Fibroblast of mammary gland (primary cell): ENCODE measurements at regions not wholly inside any gene's neighbourhood (a gene's known extent, or its start where the extent isn't known, plus 50 kb on each side); places are given as distances from the start of the nearest gene placed in this dataset.

Source experiments
- DNase-seq: peaks from one replicate; pipeline ENCODE4 v3.0.0-alpha.2; 2010; ENCODE audit warnings: low read depth
- H3K4me3 ChIP-seq: 2 replicates; pipeline ENCODE4 v1.5.1; 2011; ENCODE audit warnings: low read depth, mild to moderate bottlenecking, low read length, moderate library complexity; ENCODE audit not compliant: control insufficient read depth
- CTCF ChIP-seq: conservative IDR thresholded peaks from 2 replicates; pipeline ENCODE4 v1.5.1; 2011; ENCODE audit warnings: low read depth, low read length, inconsistent platforms; ENCODE audit not compliant: control insufficient read depth, insufficient read depth

GRCh38 chr20:23287354-23288190 is 63.0 kb upstream of the NXT1 start:
- no peak for DNase-seq
- no peak overlapping the region for H3K4me3 ChIP-seq
- no peak for TF ChIP-seq CTCF

DNA sequence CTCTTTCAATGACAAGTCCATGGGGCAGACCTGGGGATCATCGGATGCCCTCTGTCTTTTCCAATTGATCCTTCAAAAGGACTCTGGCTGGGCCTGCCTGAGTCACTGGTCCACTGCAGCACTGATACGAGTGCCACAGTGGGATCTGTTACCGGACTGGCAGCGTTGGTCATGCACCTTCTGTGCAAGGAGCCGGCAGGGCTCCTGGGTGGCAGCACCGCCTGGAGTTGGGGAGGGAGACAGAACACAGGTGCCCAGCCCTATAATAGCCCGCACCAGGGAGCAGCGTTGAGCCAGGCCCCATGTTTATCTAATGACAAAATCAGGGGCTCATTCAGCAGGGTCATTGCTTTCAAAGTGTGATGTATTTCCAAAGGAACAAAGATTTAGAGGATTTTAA is 64.2 kb upstream of the NXT1 start:
- no peak overlapping the region for H3K4me3 ChIP-seq
- no peak for TF ChIP-seq CTCF
- DNase-seq, result no peak

DNA sequence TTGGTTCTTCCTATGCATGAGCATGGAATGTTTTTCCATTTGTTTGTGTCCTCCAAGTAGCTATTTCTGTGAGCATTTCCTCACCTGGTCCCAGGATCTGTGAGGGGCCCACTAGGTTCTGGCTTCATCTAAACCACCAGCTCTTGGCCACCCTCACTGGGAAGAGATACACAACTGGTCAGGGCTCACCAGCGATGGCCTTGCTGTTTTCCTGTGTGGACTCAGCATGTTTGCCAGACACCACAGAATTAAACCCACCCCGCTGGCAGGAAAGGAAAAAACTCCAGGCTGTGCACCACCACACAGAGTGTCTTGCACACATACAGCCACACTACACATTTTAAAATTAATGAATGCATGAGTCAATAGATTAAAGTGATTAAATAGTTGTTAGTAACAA is 65.1 kb upstream of the NXT1 start:
- no peak for DNase-seq
- TF ChIP-seq CTCF, result no peak
- H3K4me3 ChIP-seq, result no peak overlapping the region

- H3K4me3 ChIP-seq, result no peak overlapping the region
- no peak for TF ChIP-seq CTCF
Measured at GRCh38 chr20:23284009-23284408, 66.6 kb upstream of the NXT1 start.

GRCh38 chr20:23283096-23283850 is 67.3 kb upstream of the NXT1 start:
- TF ChIP-seq CTCF, result no peak
- H3K4me3 ChIP-seq, result no peak overlapping the region
- DNase-seq, result no peak

More at GRCh38 chr20:23284009-23284408, 66.6 kb upstream of the NXT1 start:
- DNase-seq, result no peak

DNA sequence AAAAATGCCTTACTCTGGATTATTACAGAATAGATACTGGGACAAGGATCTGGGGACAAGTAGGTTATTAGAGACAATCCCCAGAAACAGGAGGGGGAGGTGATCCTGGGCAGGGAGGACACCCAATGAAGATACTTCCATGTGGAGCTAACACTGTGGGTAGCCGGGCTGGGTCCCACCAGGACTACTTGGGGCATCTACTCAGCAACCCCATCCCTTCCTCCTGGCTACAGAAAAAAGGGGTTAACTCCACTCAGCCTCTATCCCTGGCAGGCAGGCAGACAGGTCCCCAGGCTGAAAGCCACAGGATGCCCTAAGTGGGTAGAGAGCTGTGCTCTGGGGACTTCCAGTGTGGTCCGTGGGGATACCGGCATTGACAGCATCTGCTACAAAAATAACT is 68.0 kb upstream of the NXT1 start:
- DNase-seq, result no peak
- H3K4me3 ChIP-seq, result no peak overlapping the region
- TF ChIP-seq CTCF, result no peak
